HG02938 (cell line): ENCODE measurements at regions not wholly inside any gene's neighbourhood (a gene's known extent, or its start where the extent isn't known, plus 50 kb on each side); places are given as distances from the start of the nearest gene placed in this dataset.
"Not testable (repeated sequence)": the region's sequence is repeated elsewhere in the genome, so short reads cannot be mapped to it uniquely, and the experiment has no call there.

Source experiments
- ATAC-seq: cut with Tn5 transposase; IDR thresholded peaks from one replicate; pipeline ENCODE4 v1.9.1; 2021; ENCODE audit warnings: mild to moderate bottlenecking, moderate library complexity; ENCODE audit not compliant: unreplicated experiment

DNA sequence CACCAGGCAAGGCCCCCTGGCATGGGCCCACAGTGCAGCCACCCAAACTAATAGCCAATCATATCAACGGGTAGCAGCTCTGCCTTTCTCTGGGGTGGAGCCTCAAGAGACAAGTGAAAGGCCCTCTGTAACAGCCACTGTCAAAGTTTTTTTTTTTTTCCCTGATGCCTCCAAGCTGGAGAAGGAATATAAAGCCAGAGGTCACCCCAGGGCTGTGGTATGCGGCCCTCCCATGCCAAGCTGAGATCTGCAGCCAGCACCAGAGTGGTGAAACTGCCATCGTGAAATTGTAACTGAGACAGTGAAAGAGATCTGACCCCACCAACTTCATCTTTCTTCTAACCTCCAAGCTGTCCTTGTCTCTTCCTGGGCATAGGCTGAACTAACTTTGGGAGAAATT lies 407.0 kb downstream of the KLHL4 start:
- ATAC-seq, result no peak

DNA sequence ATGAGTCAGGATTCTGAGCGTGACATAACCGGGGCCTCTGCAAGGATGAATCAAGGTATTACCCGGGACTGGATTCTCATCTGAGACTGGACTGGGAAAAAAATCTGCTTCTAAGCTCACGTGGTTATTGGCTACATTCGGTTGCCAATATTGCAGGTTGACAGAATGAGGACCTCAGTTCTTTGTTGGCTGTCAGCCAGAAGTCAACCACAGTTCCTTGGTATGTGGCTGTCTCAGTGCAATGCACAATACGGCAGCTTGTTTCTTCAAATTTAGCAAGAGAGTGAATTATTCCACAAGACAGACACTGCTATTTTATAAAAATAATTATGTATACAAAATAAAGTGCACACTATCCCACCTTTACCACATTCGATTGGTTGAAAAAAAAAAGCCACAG lies 424.2 kb downstream of the KLHL4 start:
- no peak for ATAC-seq

DNA sequence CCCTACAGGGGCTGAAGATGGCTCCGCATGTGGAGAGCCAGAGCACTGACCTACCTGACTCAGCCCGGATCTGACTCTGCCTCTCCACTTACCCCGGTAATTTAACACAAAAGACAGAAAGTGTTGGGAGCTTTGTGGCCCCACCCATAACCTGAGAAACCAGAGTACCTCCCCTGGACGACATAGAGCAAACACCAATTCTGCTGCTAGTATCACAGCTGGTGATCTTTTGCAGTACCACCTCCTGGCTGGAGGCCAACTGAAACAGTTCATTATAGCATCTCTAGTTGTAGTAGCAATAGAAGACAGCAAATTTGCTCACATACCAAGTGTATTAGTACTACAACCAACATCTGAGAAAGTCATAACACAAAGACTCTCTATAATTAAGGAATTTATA lies 443.9 kb downstream of the KLHL4 start:
- no peak for ATAC-seq

DNA sequence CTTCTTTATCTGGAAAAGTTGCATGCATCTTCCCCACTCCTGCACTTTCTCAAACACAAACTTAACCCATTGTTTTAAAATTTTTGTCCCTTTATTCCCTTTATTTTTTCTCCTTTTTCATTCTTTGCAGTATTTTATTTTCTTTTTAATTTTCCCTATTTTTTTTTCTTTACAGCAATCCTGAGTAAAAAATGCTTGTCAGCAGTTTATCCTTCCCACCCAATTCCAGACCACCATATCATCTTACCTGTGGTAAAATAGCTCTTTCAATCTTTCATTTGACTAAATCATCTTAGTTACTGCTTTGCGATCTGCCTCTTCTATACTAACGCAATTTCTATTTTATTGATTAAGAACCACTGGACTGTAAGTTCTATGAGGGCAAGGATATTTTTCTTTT lies 450.5 kb downstream of the KLHL4 start:
- ATAC-seq, result no peak

DNA sequence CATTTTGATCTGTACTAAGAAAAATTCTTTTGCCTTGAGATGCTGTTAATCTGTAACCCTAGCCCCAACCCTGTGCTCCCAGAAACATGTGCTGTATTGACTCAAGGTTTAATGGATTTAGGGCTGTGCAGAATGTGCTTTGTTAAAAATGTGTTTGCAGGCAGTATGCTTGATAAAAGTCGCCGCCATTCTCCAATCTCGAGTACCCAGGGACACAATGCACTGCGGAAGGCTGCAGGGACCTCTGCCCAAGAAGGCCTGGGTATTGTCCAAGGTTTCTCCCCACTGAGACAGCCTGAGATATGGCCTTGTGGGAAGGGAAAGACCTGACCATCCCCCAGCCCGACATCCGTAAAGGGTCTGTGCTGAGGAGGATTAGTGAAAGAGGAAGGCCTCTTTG lies 454.5 kb downstream of the KLHL4 start:
- not testable (repeated sequence) for ATAC-seq

DNA sequence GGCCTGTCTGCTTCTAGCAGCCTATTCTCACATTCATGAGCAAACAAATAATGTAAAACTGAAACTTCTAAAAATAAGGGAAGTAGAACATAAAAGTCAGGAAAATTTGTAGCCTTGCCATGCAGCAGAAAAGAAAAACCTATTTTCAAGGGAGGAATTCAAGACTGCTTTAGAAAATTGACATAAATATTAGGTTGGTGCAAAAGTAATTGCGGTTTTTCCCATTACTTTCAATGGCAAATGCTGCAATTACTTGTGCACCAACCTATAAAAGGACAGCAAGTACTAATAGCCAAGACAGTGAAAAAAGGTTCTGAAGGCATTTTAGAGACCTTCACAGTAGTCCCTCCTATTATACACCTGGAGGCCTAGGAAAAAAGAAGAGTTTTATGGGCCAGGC lies 457.8 kb downstream of the KLHL4 start:
- no peak for ATAC-seq

DNA sequence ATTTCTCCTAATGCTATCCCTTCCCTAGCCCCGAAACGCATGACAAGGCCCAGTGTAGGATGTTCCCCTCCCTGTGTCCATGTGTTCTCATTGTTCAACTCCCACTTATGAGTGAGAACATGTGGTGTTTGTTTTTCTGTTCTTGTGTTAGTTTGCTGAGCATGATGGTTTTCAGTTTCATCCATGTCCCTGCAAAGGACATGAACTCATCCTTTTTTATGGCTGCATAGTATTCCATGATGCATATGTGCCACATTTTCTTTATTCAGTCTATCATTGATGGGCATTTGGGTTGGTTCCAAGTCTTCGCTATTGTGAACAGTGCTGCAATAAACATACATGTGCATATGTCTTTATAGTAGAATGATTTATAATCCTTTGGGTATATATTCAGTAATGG lies 490.3 kb downstream of the KLHL4 start:
- ATAC-seq, result not testable (repeated sequence)

DNA sequence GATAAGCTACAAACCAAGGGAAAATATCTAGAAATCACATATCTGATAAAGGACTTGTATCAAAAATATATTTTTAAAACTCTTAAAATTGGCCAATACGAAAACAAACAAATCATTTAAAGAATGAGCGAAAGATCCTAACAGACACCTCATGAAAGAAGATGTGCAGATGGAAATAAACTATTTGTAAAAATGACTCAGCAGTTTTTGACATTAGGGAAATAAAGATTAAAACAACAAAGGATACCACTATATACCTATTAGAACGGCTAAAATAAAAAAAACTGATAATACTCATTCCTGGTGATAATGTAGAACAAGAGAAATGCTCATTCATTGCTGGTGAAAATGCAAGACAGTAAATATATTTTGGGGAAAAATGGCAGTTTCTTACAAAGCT lies 506.4 kb downstream of the KLHL4 start:
- no peak for ATAC-seq

DNA sequence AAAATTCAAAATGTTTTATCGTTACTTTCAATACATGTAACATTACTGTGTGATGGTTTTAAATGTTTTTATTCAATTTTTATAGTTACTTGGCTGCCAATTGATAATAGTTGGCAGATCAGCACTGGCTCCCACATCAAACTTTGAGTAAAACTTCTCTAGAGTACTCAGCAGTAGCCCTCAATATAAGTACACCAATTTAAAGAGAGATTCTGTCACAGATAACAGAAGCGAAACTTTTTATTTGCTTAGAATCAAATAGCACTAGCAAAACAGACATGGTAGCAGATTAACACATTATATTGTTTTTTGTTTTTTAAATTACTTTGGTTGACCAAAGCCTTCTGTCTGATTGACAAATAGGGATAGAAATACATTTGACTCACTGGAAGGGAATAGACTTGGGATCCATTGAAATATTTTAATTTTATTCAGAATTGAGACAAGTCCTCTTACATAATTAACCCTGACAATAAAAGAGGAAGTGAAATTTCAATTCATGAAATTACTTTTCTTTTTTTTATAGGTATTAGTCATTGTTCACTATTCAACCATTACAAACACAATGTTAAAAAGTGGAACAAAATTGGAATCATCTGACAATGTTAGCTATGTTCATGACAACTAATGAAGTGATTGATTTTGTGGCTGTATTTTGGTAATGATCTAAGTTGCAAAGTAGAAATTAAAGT lies 554.9 kb downstream of the KLHL4 start:
- ATAC-seq, result no peak

DNA sequence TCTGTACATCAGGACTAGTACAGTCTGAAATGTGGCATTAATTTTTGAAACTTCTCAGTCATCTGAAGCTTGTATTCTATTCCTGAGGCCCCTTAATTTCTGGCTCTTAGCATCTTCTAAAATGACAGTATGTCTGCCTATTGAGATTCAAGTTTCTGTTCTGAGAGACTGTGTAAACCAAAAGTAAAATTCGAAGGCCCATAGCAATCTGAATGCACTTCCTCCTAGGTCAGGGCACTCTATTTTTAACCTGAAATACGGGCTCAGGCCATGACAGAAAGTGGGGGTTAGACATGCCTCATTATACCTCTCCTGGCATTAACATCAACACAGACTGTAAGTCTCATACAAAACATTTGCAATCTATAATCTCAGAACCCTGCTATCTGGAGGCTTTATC lies 584.4 kb downstream of the KLHL4 start:
- no peak for ATAC-seq

DNA sequence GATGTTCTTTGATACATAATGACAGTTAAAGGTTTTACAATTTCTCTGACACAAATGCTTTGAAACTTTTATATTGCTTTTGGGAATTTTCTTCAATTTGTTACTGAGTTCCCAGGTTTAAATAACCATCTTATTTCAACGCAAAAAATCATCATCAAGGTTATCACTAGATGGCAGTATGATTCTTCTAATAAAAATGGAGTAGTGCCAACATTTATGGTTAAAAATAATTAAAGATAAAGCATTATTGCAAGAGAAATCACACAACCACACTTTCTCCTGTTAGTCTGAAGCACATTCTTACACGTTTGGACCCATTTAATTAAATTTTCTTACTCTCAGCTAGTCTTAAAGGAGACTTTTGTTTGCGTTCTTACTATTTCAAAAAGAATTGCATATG lies 611.3 kb upstream of the CPXCR1 start:
- ATAC-seq, result no peak

DNA sequence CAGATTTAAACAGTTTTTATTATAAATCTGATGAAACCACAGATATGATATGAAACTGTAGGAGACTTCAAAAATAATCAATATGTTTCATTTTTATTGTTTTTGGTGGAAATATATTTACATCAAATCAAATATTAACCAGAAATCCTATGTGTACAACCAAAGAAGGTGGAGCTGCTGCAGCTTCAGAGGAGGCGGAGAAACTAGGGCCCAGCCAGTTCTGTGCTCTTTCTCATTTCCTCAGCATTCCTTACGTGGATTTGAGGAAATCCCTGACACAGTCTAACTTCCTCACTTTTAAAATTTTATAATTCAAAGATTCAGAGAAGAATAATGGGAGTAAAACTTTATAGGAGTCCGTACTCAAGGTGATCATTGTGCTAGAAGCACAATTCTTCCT lies 610.7 kb upstream of the CPXCR1 start:
- ATAC-seq, result no peak

DNA sequence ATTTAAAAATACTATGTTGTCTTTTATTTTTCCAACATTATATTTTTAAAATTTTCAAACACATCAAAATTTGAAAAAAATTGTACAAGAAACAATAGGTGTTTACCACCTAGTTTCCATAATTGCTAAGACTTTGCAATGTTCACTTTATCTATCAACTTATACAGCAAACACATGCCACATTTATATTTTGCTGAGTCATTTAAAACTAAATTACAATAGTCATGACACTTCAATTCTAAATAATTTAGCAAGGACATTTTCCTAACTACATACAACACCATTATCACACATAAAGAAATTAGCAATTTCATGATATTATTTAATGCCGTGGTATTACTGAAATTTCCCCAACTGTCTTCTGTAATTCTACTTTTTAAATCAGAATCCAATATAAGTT lies 600.4 kb upstream of the CPXCR1 start:
- ATAC-seq, result no peak

DNA sequence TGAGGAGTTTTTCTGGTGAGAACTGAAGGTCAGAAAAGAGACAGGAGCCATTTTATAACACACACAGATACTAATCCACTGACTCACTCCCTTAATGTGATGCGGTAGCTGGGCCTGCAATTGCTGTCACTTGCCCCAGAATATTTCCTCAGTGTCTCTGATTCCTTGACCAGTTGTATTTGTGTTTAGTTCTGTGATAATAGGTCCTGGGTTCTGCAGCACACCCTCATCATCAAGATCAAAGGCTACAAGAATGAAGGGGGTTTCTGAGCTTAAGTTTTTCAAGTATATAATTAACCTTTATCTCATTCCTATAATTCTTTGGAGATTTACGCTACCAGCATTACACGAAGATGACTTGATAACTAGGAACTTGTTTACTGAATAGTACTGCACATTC lies 576.5 kb upstream of the CPXCR1 start:
- ATAC-seq, result no peak

DNA sequence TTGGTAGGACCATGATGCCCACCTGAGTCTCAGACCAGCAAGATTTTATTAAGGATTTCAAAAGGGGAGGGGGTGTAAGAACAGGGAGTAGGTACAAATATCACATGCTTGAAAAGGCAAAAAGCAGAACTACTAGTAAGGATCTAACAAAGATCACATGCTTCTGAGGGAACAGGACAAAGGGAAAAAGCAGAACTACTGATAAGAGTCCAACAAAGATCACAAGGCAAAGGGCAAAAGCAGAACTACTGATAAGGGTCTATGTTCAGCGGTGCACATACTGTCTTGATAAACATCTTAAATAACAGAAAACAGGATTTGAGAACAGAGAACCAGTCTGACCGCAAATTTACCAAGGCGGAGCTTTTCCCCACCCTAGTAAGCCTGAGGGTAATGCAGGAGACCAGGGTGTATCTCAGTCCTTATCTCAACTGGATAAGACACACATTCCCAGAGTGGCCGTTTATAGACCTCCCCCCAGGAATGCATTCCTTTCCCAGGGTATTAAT lies 573.0 kb upstream of the CPXCR1 start:
- not testable (repeated sequence) for ATAC-seq

DNA sequence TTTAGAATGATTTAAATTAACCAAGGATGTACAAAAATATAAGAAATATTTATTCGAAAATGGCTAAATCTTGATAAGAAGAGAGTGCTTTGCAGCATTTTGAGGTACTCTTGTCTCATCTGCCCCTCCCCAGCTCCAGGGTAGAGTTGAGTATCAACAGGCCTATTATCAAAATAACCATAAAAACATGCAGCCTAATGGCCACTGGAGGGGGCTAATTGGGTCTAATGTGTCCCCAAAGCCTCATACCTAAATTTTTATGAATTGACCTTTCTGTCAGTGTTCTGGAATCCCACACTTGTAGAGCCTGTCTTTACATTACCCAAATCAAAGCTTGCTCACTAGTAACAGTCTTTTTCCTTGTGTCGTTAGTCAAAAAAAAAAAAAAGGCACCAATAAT lies 544.9 kb upstream of the CPXCR1 start:
- no peak for ATAC-seq

DNA sequence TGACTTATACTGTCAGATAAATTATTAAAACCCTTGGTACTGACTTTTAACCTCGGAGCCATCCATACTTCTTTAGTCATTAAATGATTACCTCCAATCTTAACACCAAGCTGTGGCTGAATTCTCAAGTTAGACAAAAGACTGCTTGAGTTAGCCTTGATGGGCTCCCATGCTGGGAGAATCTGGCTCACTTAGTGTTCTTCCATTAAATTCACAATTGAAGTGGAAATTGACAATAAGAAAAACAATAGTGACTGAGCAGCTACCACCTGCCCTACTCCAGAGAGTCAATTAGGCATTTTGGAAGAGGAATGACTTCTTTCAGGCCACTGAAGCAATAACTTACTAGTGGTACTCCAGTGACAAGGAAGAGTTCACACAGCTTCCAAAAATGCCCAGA lies 503.0 kb upstream of the CPXCR1 start:
- ATAC-seq, result no peak

DNA sequence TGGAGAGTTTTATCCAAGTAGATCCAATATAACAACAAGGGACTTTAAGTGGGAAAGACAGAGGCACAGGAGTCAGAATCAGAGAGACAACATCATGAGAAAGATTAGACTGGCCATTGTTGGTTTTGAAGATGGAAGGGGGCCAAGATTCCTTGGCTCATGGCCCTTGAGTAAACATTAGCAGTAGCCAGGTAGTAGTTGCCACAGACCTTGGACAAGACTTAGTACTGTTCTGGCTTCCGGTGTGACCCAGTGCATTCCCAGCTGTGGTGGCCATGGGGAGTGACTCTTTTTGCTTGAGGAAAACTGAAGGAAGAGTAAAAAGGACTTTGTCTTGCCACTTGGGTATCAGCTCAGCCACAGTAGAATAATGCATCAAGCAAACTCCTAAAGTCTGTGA lies 462.2 kb upstream of the CPXCR1 start:
- no peak for ATAC-seq

DNA sequence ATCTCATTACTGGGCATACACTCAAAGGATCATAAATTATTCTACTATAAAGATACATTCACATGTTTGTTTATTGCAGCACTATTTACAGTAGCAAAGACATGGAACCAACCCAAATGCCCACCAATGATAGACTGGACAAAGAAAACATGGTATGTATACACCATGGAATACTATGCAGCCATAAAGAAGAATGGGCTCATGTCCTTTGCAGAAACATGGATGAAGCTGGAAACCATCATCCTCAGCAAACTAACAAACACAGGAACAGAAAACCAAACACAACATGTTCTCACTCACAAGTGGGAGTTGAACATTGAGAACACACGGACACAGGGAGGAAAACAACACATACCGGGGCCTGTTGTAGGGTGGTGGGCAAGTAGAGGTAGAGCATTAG lies 433.1 kb upstream of the CPXCR1 start:
- ATAC-seq, result not testable (repeated sequence)

DNA sequence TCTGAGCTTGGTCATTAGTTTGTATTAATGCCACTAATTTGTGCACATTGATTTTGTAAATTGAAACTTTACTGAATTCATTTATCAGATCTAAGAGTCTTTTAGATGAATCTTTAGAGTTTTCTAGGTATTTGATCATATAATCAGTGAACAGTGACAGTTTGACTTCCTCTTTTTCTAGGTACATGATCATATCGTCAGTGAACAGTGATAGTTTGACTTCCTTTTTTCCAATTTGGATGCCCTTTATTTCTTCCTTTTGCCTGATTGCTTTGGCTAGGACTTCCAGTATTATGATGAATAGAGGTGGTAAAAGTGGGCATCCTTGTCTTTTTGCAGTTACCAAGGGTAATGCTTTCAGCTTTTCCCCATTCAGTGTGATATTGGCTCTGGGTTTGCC lies 421.4 kb upstream of the CPXCR1 start:
- ATAC-seq, result no peak

DNA sequence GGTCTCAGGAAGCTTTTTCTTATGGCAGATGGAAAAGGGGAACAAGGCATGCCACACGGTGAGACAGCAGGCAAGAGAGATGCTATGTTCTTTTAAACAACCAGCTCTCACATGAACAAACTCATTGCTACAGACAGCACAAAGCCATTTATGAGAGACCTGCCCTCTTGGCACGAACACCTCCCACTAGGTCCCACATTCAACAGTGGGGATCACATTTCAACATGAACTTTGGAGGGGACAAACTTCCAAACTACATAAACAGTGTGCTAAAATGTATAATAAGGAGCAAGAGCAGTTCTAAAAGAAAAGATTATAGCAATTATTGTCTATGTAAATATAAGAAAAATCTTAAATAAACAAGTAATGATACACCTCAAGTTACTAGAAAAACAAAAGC lies 391.8 kb upstream of the CPXCR1 start:
- ATAC-seq, result no peak

DNA sequence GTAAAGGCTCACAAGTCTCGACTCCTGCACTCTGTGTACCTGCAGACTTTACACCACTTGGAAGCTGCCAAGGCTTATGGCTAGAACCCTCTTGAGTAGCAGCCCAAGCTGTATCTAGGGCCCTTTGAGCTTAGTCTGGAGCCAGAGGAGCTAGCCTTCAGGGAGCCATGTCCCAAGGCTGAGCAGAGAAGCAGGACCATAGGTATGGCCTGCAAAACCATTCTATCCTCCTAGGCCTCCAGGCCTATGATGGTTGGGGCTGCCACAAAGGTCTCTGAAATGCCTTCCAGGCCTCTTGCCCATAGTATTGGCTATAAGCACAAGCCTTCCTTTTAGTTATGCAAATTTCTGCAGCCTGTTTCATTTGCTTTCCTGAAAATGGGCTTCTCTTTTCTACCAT lies 380.7 kb upstream of the CPXCR1 start:
- no peak for ATAC-seq

DNA sequence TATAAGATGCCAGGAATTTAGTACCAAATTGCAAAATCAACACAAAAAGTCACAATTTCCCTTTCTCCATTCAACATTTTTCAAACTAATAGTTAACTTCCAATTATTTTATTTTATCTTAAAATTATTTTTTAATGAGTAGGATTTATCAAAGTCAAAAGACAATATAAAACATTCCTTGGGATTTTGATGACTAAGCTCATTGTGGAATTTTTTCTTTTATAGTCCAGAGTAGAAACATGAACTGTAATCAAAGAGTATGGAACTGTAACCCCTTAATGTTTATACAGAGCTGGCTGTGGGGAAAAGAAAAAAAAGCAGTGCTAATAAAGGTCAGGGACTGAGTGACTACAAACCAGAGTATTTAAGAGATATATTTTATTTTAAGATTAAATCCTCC lies 368.6 kb upstream of the CPXCR1 start:
- ATAC-seq, result no peak
